Activated naive CD4-positive, alpha-beta T cell treated with anti-CD3 and anti-CD28 coated beads, Interleukin-2, amount 10 ng/mL, durations not matched to agents 7 days and 5 days (primary cell): ENCODE measurements at regions not wholly inside any gene's neighbourhood (a gene's known extent, or its start where the extent isn't known, plus 50 kb on each side); places are given as distances from the start of the nearest gene placed in this dataset.

Source experiments
- CTCF ChIA-PET: fragments of 350-600 bp; sonication (Branson Sonifier 250); formaldehyde crosslinking; loops from one replicate; lab custom pipeline; 2021; ENCODE audit warnings: antibody characterized with exemption; lab: Charles Lee
- DNase-seq: peaks from one replicate; pipeline ENCODE4 v3.0.0-alpha.2; 2020
- H3K27ac Mint-ChIP-seq: one replicate; pipeline ENCODE4 v1.8.0; 2021; ENCODE audit warnings: mild to moderate bottlenecking, moderate library complexity, mixed read lengths
- H3K27me3 Mint-ChIP-seq: one replicate; pipeline ENCODE4 v1.8.0; 2021; ENCODE audit warnings: mild to moderate bottlenecking, mixed read lengths
- H3K36me3 Mint-ChIP-seq: one replicate; pipeline ENCODE4 v1.8.0; 2021; ENCODE audit warnings: mixed read lengths
- H3K4me1 Mint-ChIP-seq: one replicate; pipeline ENCODE4 v1.8.0; 2021; ENCODE audit warnings: mixed read lengths
- H3K4me3 Mint-ChIP-seq: one replicate; pipeline ENCODE4 v1.8.0; 2021; ENCODE audit warnings: mild to moderate bottlenecking, moderate library complexity, mixed read lengths
- H3K9me3 Mint-ChIP-seq: one replicate; pipeline ENCODE4 v1.8.0; 2021; ENCODE audit warnings: mixed read lengths

GRCh38 chr13:19264711-19265110 lies 83.1 kb upstream of the TUBA3C start:
- H3K27me3 Mint-ChIP-seq, result no peaks in the 10 kb centered on the region
- CTCF ChIA-PET, result no interaction called here
- H3K4me3 Mint-ChIP-seq, result no peak overlapping the region
- no peaks in the 10 kb centered on the region for H3K9me3 Mint-ChIP-seq
- DNase-seq, result no peak
- no peak overlapping the region for H3K27ac Mint-ChIP-seq
- no peaks in the 10 kb centered on the region for H3K36me3 Mint-ChIP-seq
- no peaks in the 10 kb centered on the region for H3K4me1 Mint-ChIP-seq

- CTCF ChIA-PET, result no interaction called here
- no peaks in the 10 kb centered on the region for H3K27me3 Mint-ChIP-seq
- no peak overlapping the region for H3K4me3 Mint-ChIP-seq
- no peak for DNase-seq
- H3K27ac Mint-ChIP-seq, result no peak overlapping the region
- H3K9me3 Mint-ChIP-seq, result peaks cover 13% of the 10 kb centered on the region
- no peaks in the 10 kb centered on the region for H3K36me3 Mint-ChIP-seq
- no peaks in the 10 kb centered on the region for H3K4me1 Mint-ChIP-seq
These were observed 70.8 kb upstream of the TUBA3C start for GRCh38 chr13:19252381-19252780.

GRCh38 chr13:19239114-19239860 lies 57.7 kb upstream of the TUBA3C start:
- CTCF ChIA-PET, result no interaction called here
- Mint-ChIP-seq H3K9me3 (peaks cover 2% of the 10 kb centered on the region), H3K36me3 (no peaks in the 10 kb centered on the region), H3K27ac (no peak overlapping the region), H3K4me1 (no peaks in the 10 kb centered on the region), H3K4me3 (no peak overlapping the region), H3K27me3 (no peaks in the 10 kb centered on the region)
- no peak for DNase-seq
